Epidermal melanocyte (primary cell): ENCODE measurements at regions not wholly inside any gene's neighbourhood (a gene's known extent, or its start where the extent isn't known, plus 50 kb on each side); places are given as distances from the start of the nearest gene placed in this dataset.
"Not testable (repeated sequence)": the region's sequence is repeated elsewhere in the genome, so short reads cannot be mapped to it uniquely, and the experiment has no call there.

ENCODE experiments used
- DNase-seq: peaks from one replicate; pipeline ENCODE4 v3.0.0; 2011; ENCODE audit warnings: low spot score; ENCODE audit not compliant: insufficient read length

DNA sequence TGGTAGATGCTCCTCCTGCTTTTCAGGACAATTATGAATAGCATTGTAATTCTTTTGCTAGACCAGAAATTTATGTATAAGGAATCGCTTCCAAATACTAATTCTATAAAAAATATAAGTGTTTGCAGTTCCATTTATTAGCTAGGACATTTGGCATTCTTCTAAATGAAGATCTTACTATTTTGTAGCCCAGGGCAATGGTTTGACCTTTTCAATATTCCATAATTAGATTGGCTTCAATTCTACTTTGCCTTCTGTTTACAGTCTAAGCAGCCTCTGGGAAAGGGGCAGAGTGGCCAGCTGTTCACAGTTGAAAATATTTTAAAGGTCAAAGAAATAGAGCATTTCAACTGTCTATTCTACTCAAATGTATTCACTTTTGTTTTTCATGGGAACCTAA, 912.1 kb upstream of the GRIA3 start:
- DNase-seq: no peak

DNA sequence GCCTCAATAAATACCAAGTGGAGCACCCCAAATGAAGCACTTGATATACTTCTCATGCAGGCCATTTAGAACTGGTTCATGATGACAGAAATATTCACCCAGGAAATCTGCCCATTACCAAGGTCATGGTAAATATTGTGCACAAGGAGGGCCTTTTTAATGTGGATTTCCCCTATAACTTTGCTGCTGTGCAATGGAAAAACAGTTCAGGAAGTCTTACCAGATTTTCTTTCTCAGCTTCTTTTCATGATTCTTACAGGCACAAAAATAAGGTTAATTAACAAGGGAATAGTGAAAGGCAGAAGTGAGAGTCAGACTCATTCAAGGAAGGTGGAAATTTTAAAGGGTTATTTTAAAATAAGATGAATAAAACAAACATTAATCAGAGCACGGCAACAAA, 904.3 kb upstream of the GRIA3 start:
- no peak for DNase-seq

DNA sequence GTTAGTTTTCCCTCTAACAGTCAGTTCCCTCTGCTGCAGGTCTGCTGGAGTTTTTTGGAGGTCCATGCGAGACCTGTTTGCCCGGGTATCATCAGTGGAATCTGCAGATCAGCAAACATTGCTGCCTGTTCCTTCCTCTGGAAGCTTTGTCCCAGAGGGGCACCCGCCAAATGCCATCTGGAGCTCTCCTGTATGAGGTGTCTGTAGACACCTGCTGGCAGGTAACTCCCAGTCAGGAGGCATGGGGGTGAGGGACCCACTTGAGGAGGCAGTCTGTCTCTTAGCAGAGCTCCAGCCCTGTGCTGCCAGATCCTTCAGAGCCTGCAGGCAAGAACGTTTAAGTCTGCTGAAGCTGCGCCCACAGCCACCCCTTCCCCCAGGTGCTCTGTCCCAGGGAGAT, 884.3 kb upstream of the GRIA3 start:
- not testable (repeated sequence) for DNase-seq

DNA sequence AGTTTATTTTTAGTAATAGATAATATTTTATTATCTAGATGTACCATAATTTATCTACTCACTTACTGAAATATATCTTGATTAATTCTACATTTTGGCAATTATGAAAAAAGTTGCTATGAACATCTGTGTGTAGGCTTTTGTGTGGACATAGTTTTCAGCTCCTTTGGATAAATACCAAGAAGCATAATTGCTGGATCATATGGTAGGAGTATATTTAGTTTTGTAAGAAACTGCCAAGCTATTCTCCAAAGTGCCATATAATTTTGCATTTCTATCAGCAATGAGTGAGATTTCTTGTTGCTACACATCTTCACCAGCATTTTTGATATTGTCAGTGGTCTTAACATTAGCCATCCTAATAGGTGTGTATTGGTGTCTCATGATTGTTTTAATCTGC, 882.6 kb upstream of the GRIA3 start:
- no peak for DNase-seq

DNA sequence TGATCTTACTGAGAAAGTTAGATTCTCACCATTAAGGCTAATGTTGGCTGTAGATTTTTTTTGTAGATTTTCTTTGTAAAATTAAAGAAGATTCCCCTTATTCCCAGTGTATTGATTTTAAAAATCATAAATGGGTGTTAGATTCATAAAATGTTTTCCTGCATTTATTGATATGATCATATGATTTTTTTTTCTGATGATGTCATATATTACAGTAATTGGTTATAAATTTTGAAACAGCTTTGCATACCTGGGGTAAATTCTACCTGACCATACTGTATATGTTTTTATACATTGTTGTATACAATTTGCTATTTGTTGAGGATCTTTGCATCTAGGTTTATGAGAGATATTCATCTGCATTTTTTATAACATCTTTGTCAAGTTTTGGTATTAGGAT, 880.3 kb upstream of the GRIA3 start:
- no peak for DNase-seq

DNA sequence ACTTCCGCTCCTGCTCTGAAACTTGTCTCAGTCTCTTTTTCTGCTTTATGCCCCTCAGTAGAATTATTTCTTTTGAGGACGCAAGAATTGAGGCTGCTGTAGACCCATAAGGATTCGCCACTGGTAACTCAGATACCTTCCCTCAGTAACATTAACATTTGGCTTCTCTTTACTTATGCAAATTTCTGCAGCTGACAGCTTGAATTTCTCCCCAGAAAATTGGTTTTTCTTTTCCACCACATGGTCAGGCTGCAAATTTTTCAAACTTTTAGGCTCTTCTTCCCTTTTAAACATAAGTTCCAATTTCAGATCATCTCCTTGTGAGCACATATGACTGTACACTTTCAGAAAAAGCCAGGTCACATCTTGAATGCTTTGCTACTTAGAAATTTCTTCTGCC, 839.3 kb upstream of the GRIA3 start:
- DNase-seq: no peak

DNA sequence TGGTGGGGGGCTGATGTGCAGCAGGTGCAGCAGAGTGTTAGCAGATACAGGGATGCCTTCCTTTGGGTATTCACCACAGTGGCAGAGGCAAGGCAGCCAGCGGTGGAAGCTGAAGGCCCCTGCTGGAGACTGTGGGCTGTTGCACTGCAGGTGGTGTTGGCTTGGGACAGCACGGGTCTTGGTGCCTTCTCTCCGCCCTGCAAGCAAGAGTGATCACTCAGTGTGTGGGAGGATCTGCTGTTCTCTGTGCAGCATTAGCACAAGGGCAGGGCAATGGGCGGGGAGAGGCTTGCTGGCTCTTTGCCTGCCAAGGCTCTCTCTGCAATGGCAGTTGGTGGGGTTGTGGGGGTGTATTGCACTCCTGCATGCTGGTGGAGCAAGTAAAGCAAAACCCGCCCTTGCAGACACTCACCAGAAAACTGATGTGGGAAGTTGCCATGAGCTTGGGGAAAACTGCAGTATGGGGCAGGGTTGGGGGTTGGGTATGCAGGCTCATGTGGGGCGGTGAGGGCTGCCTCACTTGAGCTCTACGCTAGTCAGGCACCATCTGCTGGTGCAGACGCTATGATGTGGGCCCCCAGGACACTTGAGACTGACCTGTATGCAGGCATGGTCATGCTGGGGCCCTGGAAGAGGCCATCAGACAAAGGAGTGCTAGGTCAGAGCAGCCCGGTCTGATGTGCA, 820.8 kb upstream of the GRIA3 start:
- DNase-seq: no peak

DNA sequence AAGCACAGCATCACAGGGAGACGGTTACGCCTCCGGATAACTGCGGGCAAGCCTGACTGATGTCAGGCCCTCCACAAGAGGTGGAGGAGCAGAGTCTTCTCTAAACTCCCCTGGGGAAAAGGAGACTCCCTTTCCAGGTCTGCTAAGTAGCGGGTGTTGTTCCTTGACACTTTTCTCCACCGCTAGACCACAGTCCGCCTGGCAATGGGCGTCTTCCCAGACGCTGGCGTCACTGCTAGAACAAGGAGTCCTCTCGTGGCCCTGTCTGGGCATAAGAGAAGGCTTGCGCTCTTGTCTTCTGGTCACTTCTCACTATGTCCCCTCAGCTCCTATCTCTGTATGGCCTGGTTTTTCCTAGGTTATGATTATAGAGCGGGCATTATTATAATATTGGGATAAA, 808.5 kb upstream of the GRIA3 start:
- not testable (repeated sequence) for DNase-seq

DNA sequence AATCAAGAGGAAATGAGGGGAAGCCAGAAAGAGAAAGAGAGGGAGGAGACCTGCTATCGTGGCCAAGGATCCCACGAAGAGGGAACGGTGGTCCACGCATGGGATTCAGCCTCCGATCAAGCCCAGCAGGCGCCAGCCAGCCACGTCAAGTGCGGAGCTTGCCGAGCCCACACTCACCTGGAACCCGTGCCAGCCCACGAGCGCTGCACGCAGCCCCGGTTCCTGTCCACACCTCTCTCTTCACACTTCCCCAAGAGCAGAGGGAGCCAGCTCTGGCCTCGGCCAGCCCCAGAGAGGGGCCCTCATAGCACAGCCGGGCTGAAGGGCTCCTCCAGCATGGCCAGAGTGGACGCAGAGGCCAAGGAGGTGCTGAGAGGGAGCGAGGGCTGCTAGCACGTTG, 795.1 kb upstream of the GRIA3 start:
- DNase-seq: no peak

DNA sequence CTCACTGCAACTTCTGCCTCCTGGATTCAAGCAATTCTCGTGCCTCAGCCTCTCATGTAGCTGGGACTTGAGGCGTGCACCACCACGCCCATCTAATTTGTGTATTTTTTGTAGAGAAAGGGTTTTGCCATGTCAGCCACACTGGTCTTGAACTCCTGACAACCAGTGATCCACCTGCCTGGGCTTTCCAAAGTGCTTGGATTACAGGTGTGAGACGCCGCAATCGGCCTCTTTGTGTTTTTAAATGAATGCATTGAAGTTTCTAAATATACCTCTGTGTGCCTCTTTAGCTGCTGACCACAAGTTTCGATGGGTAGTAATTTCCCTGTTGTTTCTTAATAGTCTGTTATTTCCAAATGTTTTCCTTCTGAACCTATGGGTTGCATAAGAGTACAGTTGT, 765.3 kb upstream of the GRIA3 start:
- no peak for DNase-seq

DNA sequence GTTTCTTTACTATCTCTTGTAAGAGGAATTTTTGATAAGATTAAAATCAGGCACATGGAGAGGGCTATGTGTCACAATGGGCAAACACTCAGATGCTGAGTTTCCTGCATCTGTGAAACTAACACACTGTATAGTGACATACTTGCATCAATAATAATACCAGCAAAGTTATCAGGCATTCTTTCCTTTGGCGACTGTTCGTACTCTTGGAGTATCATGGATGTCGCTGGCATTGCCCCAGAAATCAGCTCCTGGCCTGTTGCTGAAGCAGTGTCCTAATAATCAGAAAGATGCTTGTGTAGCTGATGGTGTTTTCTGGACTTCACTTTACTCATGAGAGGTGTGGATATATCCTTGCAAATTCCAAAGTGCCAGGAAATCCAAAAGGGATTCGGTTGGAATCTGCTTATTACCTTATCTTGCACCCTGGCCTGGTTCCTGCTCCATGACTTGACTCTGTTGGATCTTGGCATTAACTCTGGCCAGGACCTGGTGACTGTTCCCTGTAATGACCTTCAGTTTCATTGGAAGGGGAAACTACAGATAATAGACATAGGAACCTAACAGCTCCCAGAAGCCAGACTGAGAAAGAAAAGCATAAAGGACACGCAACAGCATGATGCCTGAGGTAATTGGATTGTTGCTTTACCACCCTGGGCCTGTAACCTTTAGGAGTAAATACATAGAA, 762.5 kb upstream of the GRIA3 start:
- no peak for DNase-seq

DNA sequence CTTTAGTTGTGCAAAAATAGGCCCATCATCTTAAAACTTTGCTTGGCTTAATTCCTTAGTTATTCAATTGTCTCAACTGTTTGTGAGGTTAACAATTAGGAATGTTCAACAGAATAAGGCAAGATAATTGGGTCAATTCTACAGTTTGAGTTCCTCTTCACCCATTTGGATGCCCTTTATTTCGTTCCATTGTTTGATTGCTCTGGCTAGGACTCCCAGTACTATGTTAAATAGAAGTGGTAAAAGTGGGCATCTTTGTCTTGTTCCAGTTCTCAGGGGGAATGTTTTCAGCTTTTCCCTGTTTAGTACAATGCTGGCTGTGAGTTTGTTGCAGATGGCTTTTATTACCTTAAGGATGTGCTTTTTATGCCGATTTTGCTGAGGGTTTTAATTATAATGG, 761.5 kb upstream of the GRIA3 start:
- DNase-seq: no peak

DNA sequence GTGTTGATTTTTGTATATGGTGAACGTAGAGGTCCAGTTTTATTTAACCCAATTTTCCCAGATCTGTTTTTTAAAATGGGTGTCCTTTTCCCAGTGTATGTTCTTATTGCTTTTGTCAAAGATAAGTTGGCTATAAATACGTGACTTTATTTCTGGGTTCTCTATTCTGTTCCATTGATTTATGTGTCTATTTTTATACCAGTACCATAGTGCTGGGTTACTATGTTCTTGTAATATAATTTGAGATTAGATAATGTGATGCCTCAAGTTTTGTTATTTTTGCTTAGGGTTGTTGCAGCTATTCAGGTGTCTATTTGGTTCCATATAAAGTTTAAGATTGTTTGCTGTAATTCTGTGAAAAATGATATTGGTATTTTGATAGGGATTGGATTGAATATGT, 749.1 kb upstream of the GRIA3 start:
- DNase-seq: no peak

DNA sequence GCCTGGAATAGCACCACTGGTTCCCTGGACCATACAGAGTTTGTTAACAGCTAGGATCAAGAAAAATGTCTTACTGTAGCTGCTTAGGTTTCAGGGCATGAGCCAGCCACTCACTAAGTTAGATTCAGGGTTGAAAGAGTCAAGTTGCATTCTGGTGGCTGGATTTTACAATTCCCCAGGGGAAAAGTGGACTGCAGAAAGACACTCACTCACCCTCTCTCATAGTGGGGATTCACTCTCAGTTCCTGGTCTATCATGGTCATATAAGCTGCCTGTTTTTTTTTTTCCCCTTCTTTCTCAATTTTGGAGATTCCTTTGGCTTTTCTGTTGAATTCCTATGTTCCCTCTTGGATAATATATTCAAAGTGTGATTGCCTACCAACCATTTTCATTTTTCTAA, 744.2 kb upstream of the GRIA3 start:
- DNase-seq: no peak

DNA sequence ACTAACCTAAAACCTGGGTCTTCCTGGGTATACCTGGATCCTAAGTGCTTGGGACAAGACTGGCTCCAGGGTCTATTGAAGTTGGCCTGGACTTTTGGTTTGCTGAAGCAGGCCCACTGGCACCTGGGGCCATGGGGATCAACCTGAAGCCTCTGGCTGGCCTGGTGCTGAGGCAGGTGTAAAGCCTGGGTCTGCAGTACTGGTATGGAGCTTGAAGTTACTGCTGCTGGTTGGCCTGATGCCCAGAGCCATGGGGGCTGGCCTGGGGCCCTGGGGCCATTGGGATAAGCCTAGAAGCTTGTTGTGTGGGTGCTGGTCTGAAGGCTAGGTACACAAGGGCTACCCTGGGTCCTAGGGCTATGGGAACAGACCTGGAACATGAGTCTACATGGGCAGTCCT, 743.2 kb upstream of the GRIA3 start:
- DNase-seq: no peak

DNA sequence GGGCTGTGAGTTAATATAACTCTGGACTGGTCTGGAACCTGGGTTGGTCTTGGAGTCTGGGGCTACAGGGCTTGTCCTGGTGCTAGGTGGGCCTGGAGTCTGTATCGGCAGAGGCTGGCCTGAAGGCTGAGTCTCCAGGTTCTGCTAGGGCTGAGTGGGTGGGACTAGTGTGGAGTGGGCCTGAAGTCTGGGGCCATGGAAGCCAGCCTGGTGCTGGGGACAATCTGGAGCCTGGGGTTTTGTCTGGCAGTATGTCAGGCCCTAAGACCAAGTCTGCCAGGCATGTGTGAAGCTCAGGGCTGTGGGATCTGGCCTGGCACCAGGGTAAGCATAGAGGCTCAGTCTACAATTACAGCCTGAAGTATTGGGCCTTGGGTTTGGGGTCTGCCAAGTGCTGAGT, 742.6 kb upstream of the GRIA3 start:
- no peak for DNase-seq

DNA sequence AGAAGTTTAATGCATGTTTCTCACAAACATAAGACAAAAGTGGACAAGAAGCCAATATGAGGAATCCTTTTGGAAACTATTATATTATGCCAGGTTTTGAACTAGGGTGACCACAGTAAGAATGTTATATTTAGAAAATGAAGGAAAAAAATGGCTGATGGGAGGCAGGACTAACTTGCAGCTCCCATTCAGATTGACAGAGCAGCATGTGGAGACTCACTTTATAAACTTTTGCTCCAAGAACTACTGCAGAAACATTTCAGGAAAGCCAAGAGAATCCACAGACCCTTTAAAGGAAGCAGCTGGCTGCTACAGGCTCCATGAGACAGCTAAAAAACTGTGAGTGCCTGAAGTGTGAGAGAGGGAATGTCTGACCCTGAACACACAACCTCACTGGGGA, 738.6 kb upstream of the GRIA3 start:
- no peak for DNase-seq

DNA sequence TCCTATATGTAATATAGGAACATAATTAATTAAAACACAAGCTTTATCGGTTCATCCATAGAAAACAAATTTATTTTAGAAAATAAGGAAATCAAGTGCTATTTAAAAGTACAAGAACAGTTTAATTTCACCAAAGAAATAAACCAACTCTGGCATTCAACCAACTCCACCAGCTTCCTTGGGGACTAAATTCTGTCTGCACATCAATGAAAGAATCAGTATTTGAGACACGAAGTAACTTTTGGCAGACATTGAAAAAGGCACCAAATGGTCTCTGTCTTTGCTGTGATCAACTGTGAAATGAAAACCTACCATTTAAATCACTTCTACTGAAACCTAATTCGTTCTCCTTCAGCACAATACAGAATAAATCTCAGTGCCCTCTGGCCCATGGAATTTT, 719.7 kb upstream of the GRIA3 start:
- DNase-seq: no peak

DNA sequence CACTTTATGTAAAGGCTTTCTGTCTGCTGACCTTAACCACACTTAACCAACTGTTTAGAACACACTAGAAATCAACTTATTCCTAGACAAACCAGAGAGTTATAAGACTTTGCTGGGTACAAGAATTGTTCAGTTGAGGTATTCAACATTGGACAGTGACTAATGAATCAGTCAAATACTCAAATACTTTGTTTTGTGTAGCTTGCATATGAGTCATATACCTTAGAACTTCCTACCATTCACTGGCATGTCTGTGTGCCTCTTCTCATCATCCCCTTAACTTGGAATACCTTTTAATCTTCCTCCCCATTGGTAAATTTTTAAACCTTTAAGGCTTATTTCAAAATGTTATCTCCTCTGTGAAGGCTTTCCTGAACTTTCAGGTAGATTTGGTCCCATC, 708.8 kb upstream of the GRIA3 start:
- no peak for DNase-seq

DNA sequence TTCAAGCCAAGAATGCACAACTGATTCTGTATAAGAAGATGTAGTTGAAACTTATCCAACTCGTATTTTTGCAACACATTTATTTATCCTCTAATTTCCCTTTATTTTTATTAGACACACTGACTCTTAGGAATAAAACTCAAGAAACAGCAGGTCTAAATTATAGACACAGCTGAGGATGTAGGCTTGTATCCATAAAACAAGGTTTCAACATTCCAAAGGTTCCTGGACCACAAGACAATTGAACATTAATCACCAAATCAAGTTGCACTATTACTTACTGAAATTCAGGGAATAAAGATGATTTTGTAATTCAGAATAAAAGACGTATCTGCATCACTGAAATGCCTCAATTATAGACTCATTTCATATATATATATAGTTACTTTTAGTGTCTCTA, 683.5 kb upstream of the GRIA3 start:
- no peak for DNase-seq

DNA sequence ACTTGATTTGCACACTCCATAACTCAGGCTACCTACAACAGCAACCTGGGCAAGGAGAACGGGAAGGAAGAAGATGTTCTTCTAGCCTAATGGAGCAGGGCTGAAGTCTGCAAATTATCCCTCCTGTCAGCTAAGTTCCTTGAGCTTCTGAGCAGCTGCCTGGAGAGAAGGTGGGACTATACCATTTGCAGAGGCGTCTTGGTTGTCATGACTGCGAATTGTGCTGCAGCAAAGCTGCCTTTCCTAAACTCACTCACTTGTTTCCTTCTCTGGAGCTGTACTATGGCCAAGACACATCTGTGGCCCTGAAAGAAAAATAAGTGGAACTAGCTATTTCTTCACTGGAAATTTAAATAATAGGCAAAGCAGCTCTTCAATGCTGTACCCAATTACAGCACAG, 682.4 kb upstream of the GRIA3 start:
- no peak for DNase-seq

DNA sequence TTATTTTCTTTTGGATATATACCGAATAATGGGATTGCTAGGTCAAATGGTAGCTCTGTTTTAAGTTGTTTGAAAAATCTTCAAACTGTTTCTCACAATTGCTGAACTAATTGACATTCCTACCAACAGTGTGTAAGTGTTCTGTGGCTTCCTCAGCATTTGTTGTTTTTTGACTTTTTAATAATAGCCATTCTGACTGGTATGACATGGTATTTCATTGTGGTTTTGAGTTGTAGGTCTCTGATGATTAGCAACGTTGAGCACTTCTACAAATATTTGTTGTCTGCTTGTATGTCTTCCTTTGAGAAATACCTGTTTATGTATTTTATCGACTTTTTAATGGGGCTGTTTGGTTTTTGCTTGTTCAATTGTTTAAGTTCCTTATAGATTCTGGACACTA, 680.1 kb upstream of the GRIA3 start:
- no peak for DNase-seq

DNA sequence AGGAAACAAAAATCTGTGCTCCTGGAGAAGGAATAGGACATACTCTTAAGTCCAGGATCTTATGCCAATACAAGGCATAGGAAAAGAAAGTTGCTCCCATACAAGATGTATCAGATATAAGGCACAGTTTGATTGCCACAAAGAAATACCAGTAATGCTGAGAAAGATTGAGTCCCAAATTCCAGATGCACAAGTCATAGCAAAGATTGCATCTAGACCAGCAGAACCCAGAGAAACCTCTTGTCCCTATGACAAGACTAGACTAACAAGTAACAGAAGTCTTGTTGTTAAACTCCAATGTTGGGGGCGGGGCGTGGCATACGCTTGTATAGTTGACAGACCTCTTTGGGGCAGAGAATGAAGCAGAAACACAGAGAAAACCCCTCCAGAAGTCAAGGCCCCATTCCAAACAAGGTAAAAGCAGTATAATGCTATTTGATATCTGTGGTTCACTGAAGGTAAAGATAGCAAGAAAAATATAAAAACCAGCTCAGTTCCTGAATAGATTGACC, 671.5 kb upstream of the GRIA3 start:
- DNase-seq: no peak
